ENCODE measurements at regions not wholly inside any gene's neighbourhood (a gene's known extent, or its start where the extent isn't known, plus 50 kb on each side); places are given as distances from the start of the nearest gene placed in this dataset.

DNA sequence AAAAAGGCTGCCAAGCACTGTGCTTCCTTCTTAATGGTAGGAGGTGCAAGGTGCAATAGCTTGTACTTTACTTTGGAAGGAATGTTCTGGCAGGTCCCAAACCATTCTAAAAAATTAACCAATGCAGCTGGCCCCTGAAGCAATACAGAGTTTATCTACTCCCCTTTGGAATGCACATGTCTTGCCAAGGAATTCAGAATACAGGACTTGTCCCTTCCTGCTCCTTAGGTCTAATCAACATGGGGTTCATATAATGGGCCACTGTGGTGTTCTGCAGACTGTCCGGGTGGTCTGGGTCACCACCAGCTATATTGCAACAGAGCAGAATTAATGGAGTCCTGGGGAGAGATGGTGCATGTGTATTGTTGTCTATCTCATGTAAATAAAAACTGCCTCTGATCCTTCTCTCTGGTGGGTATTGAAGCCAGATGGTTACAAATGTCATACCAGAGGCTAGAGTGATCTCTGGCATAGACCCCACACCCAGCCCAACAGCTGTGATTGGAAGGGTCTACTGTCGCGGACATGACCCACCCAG, 112.8 kb downstream of the RIPK4 start:
- TF ChIP-seq, protein P1, sequence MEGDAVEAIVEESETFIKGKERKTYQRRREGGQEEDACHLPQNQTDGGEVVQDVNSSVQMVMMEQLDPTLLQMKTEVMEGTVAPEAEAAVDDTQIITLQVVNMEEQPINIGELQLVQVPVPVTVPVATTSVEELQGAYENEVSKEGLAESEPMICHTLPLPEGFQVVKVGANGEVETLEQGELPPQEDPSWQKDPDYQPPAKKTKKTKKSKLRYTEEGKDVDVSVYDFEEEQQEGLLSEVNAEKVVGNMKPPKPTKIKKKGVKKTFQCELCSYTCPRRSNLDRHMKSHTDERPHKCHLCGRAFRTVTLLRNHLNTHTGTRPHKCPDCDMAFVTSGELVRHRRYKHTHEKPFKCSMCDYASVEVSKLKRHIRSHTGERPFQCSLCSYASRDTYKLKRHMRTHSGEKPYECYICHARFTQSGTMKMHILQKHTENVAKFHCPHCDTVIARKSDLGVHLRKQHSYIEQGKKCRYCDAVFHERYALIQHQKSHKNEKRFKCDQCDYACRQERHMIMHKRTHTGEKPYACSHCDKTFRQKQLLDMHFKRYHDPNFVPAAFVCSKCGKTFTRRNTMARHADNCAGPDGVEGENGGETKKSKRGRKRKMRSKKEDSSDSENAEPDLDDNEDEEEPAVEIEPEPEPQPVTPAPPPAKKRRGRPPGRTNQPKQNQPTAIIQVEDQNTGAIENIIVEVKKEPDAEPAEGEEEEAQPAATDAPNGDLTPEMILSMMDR (IDR thresholded peaks at IDR 0.05): no peak
- intact Hi-C loops (cut with micrococcal nuclease): no loop called here
- Mint-ChIP-seq H3K27ac (no peak overlapping the region), H3K9me3 (no peaks in the 10 kb centered on the region), H3K4me3 (no peak overlapping the region), H3K36me3 (no peaks in the 10 kb centered on the region), H3K4me1 (no peaks in the 10 kb centered on the region), H3K27me3 (ENCODE audit: low read depth in 2 of 2) (peaks cover 0 to 7% of the 10 kb centered on the region in 2 donors)
- DNase-seq (no peak), ATAC-seq (no peak)
- H3K9me3 ChIP-seq (ENCODE audit: control insufficient read depth, insufficient read depth, low read length): no peaks in the 10 kb centered on the region
- no peaks in the 10 kb centered on the region for H3K4me1 ChIP-seq (ENCODE audit: control insufficient read depth, insufficient read depth, low read length)
- no peak overlapping the region for H3K27ac ChIP-seq (ENCODE audit: low read length)
- H3K36me3 ChIP-seq (ENCODE audit: control insufficient read depth, insufficient read depth, low read length): no peaks in the 10 kb centered on the region
- 94% methylated on average over 3 of the region's 3 CpGs for WGBS (ENCODE audit: insufficient coverage)
- H3K27me3 ChIP-seq (ENCODE audit: control insufficient read depth, insufficient read depth, low read length): no peaks in the 10 kb centered on the region
- no peak overlapping the region for H3K4me3 ChIP-seq (ENCODE audit: low read length)

DNA sequence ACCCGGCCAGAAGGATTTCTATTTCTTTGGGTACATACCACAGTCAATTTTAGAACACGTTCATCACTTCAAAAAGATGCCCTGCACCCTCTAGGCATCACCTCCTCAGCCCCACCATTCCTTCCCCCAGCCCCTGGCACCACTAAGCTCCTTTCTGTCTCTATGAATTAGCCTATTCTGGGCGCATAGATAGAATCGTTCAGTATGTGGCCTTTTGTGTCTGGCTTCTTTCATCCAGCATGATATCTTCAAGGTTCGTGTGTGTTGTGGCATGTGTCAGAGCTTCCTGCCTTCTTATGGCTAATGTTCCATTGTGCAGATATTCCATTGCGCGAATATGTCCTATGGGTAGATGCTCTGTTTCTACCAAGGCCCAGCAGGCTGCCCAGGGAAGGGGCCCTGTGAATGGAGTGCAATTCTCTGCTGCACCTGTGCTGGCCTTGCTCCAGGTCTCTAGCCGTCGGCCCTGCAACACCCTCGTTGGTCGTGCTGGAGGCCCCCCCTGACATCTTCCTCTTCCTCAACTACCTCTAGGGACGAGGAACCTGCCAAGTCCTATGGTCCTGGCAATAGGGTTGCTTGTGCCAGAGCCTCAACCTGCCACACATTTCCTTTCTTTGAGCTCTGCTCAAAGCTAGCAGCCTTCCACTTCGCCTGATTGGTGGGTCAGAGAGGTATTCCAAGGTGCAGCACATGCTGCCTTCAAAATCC, 113.5 kb downstream of the RIPK4 start:
- no peak overlapping the region for H3K27ac ChIP-seq (ENCODE audit: low read length)
- H3K4me1 ChIP-seq (ENCODE audit: control insufficient read depth, insufficient read depth, low read length): no peaks in the 10 kb centered on the region
- Mint-ChIP-seq H3K4me3 (no peak overlapping the region), H3K27me3 (ENCODE audit: low read depth in 2 of 2) (peaks cover 0 to 8% of the 10 kb centered on the region in 2 donors), H3K27ac (no peak overlapping the region), H3K9me3 (no peaks in the 10 kb centered on the region), H3K36me3 (no peaks in the 10 kb centered on the region), H3K4me1 (no peaks in the 10 kb centered on the region)
- 75% methylated on average over 13 of the region's 13 CpGs for WGBS (ENCODE audit: insufficient coverage)
- DNase-seq (no peak), ATAC-seq (no peak)
- H3K4me3 ChIP-seq (ENCODE audit: low read length): no peak overlapping the region
- no peaks in the 10 kb centered on the region for H3K27me3 ChIP-seq (ENCODE audit: control insufficient read depth, insufficient read depth, low read length)
- intact Hi-C loops (cut with micrococcal nuclease): no loop called here
- H3K9me3 ChIP-seq (ENCODE audit: control insufficient read depth, insufficient read depth, low read length): no peaks in the 10 kb centered on the region
- TF ChIP-seq, protein P1 (IDR thresholded peaks at IDR 0.05): no peak
- H3K36me3 ChIP-seq (ENCODE audit: control insufficient read depth, insufficient read depth, low read length): no peaks in the 10 kb centered on the region

DNA sequence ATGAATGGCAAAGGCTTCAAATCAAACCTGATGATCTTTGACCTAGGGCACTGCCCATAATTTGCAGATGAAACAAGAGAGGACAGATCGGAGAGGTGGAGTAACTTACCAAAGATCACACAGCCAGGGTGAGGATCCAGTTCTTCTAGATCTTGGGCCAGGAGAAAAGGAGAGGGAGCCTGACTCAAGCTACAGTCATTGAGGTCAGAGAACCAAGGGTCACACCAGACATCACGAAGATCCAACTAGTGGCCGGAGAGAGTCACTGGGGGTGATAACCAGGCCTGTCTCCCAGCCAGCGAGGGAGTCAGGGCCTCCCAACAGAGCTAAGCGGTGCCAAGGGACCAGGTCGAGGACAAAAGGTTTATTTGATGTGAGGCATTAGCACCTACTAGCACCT, 115.0 kb downstream of the RIPK4 start:
- no peaks in the 10 kb centered on the region for H3K27me3 ChIP-seq (ENCODE audit: control insufficient read depth, insufficient read depth, low read length)
- no peak overlapping the region for H3K4me3 ChIP-seq (ENCODE audit: low read length)
- H3K36me3 ChIP-seq (ENCODE audit: control insufficient read depth, insufficient read depth, low read length): no peaks in the 10 kb centered on the region
- no peaks in the 10 kb centered on the region for H3K4me1 Mint-ChIP-seq
- H3K27ac ChIP-seq (ENCODE audit: low read length): no peak overlapping the region
- ATAC-seq: no peak
- H3K4me1 ChIP-seq (ENCODE audit: control insufficient read depth, insufficient read depth, low read length): no peaks in the 10 kb centered on the region
- TF ChIP-seq, protein P1 (IDR thresholded peaks at IDR 0.05): no peak
- DNase-seq: no peak
- intact Hi-C loops (cut with micrococcal nuclease): no loop called here
- no peak overlapping the region for H3K27ac Mint-ChIP-seq
- no peaks in the 10 kb centered on the region for H3K9me3 Mint-ChIP-seq
- no peaks in the 10 kb centered on the region for H3K9me3 ChIP-seq (ENCODE audit: control insufficient read depth, insufficient read depth, low read length)
- H3K27me3 Mint-ChIP-seq (ENCODE audit: low read depth in 2 of 2): peaks cover 0 to 10% of the 10 kb centered on the region in 2 donors
- H3K4me3 Mint-ChIP-seq: no peak overlapping the region
- no peaks in the 10 kb centered on the region for H3K36me3 Mint-ChIP-seq
- WGBS (ENCODE audit: insufficient coverage): 91% methylated on average over 6 of the region's 6 CpGs

DNA sequence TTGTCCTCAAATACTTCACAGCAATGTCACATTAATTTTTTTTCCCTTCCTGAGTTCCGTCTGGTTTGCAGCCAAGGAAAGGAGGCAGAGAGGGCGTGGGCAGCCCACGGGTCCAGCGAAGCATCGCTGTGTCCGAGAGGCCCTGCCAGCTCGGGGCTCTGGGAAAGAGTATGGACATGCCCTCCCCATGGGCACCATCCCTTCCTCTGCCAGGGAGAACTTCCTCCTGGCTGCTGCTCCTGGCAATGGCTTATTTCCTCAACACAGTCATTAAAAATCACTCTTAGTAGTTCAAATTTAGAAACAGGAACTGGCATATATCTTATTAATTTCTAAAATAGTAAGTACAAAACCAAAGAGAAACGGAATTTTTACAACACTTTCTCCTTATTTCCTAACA, 115.4 kb downstream of the RIPK4 start:
- H3K27me3 ChIP-seq (ENCODE audit: control insufficient read depth, insufficient read depth, low read length): no peaks in the 10 kb centered on the region
- Mint-ChIP-seq H3K27ac (no peak overlapping the region), H3K4me3 (no peak overlapping the region), H3K27me3 (ENCODE audit: low read depth in 2 of 2) (peaks cover 0 to 10% of the 10 kb centered on the region in 2 donors), H3K36me3 (no peaks in the 10 kb centered on the region), H3K9me3 (no peaks in the 10 kb centered on the region), H3K4me1 (no peaks in the 10 kb centered on the region)
- ATAC-seq: no peak
- intact Hi-C loops (cut with micrococcal nuclease): no loop called here
- TF ChIP-seq, protein P1 (IDR thresholded peaks at IDR 0.05): no peak
- no peak for DNase-seq
- no peak overlapping the region for H3K27ac ChIP-seq (ENCODE audit: low read length)
- H3K4me1 ChIP-seq (ENCODE audit: control insufficient read depth, insufficient read depth, low read length): no peaks in the 10 kb centered on the region
- H3K4me3 ChIP-seq (ENCODE audit: low read length): no peak overlapping the region
- no peaks in the 10 kb centered on the region for H3K9me3 ChIP-seq (ENCODE audit: control insufficient read depth, insufficient read depth, low read length)
- H3K36me3 ChIP-seq (ENCODE audit: control insufficient read depth, insufficient read depth, low read length): no peaks in the 10 kb centered on the region
- WGBS (ENCODE audit: insufficient coverage): 14% methylated on average over 8 of the region's 8 CpGs
